ENCODE measurements at regions not wholly inside any gene's neighbourhood (a gene's known extent, or its start where the extent isn't known, plus 50 kb on each side); places are given as distances from the start of the nearest gene placed in this dataset.

DNA sequence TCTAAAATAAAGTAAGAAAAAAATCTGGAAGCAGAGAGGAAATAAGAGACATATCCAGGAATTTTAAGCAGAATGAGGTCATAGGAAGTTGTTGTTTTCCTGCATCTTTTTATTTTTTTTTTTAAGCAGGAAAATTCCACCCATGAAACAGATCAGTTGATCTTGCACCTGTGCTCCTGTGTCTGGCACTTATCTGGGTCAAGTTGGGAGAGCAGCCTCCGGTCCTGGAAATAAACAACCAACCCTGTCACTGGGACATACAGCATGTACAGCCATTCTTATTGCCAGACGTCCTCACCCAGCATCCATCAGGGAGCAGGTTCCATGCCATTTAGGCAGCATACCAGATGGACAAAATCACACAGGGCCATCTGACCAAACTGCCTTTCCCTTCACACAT lies 266.0 kb upstream of the BTG1 start:
- peaks cover 10% of the 10 kb centered on the region for H3K4me1 Mint-ChIP-seq
- H3K27me3 Mint-ChIP-seq (ENCODE audit: insufficient read depth, low read depth, poor library complexity) = peaks cover 1% of the 10 kb centered on the region
- Histone ChIP-seq H3K4me1 (ENCODE audit: insufficient read depth) (no peaks in the 10 kb centered on the region), H2AFZ (no peak overlapping the region), H3F3A (replicated peaks; ENCODE audit: low read depth) (no peaks in the 10 kb centered on the region), H3K4me2 (no peak overlapping the region), H3K9me2 (ENCODE audit: insufficient read depth) (peaks cover 13% of the 10 kb centered on the region), H4K20me1 (replicated peaks; ENCODE audit: insufficient read depth) (no peaks in the 10 kb centered on the region), H3K27me3 (ENCODE audit: insufficient read depth) (no peaks in the 10 kb centered on the region), H3K36me3 (ENCODE audit: insufficient read depth) (no peaks in the 10 kb centered on the region), H3K4me3 (no peak overlapping the region), H3K79me2 (replicated peaks; ENCODE audit: insufficient read depth) (no peaks in the 10 kb centered on the region), H3K27ac (ENCODE audit: low read depth) (no peak overlapping the region)
- DNase-seq (ENCODE audit: low spot score) = no peak
- no peak for ATAC-seq
- peaks cover 12% of the 10 kb centered on the region for H3K9me3 Mint-ChIP-seq
- H3K36me3 Mint-ChIP-seq (ENCODE audit: low read depth) = peaks cover 12% of the 10 kb centered on the region; the same call in 2 of the 3 replicates
- no peak overlapping the region for H3K4me3 Mint-ChIP-seq
- TF ChIP-seq EZH2phosphoT487 (IDR thresholded peaks at IDR 0.05; ENCODE audit: unreplicated experiment) (no peak), NANOG (IDR thresholded peaks at IDR 0.05; ENCODE audit: borderline replicate concordance) (no peak), POLR2AphosphoS5 (IDR thresholded peaks at IDR 0.05; ENCODE audit: low read depth) (no peak), STAT1 (IDR thresholded peaks at IDR 0.05; ENCODE audit: unreplicated experiment) (no peak), ZNF331 (CRISPR knock-in tag; IDR thresholded peaks at IDR 0.05; ENCODE audit: low read depth) (no peak), CREB1 (CRISPR knock-in tag; IDR thresholded peaks at IDR 0.05; ENCODE audit: low read depth) (no peak), EZH2 (IDR thresholded peaks at IDR 0.05; ENCODE audit: low read depth, unreplicated experiment) (no peak), JUNB (IDR thresholded peaks at IDR 0.05; ENCODE audit: unreplicated experiment) (no peak), ZNF114 (CRISPR knock-in tag; IDR thresholded peaks at IDR 0.05) (no peak), ZNF462 (CRISPR knock-in tag; IDR thresholded peaks at IDR 0.05) (no peak)
- TF ChIP-seq, protein P1, sequence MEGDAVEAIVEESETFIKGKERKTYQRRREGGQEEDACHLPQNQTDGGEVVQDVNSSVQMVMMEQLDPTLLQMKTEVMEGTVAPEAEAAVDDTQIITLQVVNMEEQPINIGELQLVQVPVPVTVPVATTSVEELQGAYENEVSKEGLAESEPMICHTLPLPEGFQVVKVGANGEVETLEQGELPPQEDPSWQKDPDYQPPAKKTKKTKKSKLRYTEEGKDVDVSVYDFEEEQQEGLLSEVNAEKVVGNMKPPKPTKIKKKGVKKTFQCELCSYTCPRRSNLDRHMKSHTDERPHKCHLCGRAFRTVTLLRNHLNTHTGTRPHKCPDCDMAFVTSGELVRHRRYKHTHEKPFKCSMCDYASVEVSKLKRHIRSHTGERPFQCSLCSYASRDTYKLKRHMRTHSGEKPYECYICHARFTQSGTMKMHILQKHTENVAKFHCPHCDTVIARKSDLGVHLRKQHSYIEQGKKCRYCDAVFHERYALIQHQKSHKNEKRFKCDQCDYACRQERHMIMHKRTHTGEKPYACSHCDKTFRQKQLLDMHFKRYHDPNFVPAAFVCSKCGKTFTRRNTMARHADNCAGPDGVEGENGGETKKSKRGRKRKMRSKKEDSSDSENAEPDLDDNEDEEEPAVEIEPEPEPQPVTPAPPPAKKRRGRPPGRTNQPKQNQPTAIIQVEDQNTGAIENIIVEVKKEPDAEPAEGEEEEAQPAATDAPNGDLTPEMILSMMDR (conservative IDR thresholded peaks at IDR 0.05; ENCODE audit: low read depth in 2 of 2) = no peak
- TF ChIP-seq, protein P2, sequence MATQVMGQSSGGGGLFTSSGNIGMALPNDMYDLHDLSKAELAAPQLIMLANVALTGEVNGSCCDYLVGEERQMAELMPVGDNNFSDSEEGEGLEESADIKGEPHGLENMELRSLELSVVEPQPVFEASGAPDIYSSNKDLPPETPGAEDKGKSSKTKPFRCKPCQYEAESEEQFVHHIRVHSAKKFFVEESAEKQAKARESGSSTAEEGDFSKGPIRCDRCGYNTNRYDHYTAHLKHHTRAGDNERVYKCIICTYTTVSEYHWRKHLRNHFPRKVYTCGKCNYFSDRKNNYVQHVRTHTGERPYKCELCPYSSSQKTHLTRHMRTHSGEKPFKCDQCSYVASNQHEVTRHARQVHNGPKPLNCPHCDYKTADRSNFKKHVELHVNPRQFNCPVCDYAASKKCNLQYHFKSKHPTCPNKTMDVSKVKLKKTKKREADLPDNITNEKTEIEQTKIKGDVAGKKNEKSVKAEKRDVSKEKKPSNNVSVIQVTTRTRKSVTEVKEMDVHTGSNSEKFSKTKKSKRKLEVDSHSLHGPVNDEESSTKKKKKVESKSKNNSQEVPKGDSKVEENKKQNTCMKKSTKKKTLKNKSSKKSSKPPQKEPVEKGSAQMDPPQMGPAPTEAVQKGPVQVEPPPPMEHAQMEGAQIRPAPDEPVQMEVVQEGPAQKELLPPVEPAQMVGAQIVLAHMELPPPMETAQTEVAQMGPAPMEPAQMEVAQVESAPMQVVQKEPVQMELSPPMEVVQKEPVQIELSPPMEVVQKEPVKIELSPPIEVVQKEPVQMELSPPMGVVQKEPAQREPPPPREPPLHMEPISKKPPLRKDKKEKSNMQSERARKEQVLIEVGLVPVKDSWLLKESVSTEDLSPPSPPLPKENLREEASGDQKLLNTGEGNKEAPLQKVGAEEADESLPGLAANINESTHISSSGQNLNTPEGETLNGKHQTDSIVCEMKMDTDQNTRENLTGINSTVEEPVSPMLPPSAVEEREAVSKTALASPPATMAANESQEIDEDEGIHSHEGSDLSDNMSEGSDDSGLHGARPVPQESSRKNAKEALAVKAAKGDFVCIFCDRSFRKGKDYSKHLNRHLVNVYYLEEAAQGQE (IDR thresholded peaks at IDR 0.05; ENCODE audit: unreplicated experiment) = no peak
- TF ChIP-seq, protein P3, sequence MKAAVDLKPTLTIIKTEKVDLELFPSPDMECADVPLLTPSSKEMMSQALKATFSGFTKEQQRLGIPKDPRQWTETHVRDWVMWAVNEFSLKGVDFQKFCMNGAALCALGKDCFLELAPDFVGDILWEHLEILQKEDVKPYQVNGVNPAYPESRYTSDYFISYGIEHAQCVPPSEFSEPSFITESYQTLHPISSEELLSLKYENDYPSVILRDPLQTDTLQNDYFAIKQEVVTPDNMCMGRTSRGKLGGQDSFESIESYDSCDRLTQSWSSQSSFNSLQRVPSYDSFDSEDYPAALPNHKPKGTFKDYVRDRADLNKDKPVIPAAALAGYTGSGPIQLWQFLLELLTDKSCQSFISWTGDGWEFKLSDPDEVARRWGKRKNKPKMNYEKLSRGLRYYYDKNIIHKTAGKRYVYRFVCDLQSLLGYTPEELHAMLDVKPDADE (IDR thresholded peaks at IDR 0.05) = no peak
- no peak overlapping the region for H3K27ac Mint-ChIP-seq

Measured in GM23338 (cell line).